ENCODE measurements at regions not wholly inside any gene's neighbourhood (a gene's known extent, or its start where the extent isn't known, plus 50 kb on each side); places are given as distances from the start of the nearest gene placed in this dataset.

DNA sequence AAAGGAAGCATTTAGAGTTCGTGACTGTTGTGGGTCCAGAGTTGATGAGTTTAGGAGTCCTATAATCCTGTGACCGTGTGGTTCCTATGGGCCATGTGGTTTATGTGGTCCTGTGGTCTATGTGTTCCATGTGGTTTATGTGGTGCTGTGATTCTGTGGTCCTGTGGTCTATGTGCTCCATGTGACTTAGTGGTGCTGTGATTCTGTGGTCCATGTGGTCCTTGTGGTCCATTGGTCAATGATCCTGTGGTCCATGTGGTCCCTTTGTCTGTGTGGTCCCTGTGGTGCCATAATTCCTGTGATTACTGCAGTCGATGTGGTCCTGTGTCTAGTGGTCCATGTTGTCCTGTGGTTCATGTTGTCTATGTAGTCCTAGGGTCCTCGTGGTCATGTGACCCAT lies 167.3 kb downstream of the TMEM18 start:
- DNase-seq (ENCODE audit: low read depth): no peak

GRCh38 chr2:508121-508520 lies 169.1 kb downstream of the TMEM18 start:
- DNase-seq (ENCODE audit: low read depth): no peak

DNA sequence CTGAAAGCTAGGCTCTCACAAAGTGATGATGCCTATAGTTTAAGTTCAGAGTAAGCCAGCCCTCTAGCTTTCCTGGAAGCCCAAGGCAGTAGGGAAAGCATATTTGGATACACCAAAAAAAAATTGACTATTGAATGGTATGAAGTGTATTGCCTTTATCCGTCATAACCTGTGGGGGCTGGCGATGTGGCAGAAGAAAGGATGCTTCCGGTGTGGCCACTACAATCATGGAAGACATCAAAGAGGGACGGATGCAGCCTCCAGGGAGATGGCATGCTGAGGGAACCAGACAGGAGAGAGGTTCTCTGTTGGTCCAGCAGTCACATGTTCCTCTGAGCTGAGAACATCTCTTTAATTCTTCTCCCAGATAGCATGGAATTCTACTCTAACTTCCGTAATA lies 170.3 kb downstream of the TMEM18 start:
- DNase-seq (ENCODE audit: low read depth): no peak

DNA sequence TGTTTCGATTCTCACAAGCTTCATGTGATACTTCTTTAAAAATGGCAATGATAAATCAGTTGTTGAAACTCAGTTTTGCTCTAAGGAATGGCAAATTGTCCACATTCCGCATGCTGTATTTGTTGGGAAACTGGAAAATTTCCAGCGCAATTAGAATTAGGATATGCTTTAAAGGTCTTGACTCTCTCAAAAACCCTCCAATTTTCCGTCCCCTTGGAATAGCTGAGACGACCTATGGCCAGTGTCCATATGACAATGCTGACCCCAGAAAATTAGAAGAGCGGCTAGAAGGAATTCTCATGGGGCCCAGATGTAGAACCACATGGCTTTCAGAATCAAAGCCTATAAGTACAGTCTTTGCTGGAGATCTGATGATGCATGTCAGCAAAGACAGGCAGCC lies 170.8 kb downstream of the TMEM18 start:
- no peak for DNase-seq (ENCODE audit: low read depth)

DNA sequence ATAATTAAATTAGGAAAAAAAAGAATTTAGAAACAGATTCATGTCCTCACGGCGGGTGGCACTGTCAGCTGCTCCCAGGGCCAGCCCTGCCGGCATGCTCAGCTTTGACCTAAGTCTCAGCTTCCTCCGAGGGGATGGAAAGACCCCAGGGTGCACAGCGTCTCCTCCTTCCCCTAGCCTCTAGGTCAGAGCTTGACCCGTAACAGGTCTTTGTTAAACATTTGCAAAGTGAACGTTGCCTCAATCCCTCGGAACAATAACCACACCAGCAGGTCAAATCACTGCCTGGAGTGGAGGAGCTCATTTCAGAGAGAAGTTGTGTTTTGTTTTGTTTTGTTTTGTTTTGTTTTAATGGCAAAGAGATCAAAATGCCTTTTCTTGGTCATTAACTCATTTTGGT lies 171.3 kb downstream of the TMEM18 start:
- DNase-seq (ENCODE audit: low read depth): no peak

DNA sequence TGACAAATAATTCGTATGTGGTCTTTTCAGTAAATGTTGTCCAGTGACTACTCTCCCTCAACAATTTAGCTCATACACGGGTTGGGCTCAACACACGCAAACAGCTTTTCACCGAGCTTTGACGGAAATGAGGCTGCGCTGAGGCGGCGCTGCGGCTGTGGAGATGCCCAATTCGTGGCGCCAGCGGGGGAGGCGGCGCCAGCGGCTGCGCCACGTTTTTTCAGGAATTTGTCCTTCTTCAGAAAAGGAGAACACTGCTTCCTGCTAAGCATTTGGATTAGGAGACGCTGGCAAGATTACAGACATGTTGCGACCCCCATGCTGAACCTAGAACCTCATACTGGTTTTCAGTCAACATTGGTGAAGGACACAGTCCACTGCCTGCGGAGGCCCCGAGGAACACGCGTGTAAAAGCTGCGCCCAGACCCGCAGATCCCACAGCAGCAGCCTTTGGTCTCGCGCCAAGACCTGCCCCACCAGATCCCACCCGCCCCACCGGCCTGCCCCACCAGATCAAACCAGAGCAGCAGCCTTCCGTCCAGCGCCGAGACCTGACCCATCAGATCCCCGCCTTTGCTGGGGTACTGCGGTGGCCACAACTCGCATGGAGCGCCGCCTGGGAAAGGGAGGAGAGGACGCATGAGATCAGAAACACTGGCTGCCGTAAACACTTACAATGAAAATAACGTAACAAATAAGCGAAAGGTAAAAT lies 173.8 kb downstream of the TMEM18 start:
- DNase-seq (ENCODE audit: low read depth): no peak

- no peak for DNase-seq (ENCODE audit: low read depth)
These were observed 174.4 kb downstream of the TMEM18 start for GRCh38 chr2:502831-503230.

GRCh38 chr2:501667-502066 lies 175.5 kb downstream of the TMEM18 start:
- no peak for DNase-seq (ENCODE audit: low read depth)

DNA sequence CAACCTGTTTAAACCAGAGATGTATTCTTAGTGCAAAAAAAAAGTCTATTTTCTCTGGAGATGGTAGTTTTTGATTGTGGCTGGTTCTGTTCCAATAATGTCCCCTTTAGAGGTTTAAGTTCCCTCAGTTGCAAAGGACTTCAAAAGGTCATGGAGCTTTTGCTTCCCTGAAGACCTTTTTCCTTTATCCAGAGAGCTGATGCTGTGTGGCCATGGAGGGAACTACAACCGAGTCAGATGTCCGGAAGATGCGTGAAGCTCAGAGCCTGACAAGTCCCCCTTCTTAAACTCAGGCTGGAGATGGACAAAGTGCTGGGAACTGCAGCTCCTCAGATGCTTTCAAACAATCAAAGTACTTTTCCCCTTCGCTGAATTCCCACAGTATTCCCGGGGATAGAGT lies 176.1 kb downstream of the TMEM18 start:
- DNase-seq (ENCODE audit: low read depth): no peak

- no peak for DNase-seq (ENCODE audit: low read depth)
These were observed 177.5 kb downstream of the TMEM18 start for GRCh38 chr2:499726-500125.

GRCh38 chr2:498493-499178 lies 178.6 kb downstream of the TMEM18 start:
- DNase-seq (ENCODE audit: low read depth): no peak

- no peak for DNase-seq (ENCODE audit: low read depth)
These were observed 179.3 kb downstream of the TMEM18 start for GRCh38 chr2:497770-498492.

DNA sequence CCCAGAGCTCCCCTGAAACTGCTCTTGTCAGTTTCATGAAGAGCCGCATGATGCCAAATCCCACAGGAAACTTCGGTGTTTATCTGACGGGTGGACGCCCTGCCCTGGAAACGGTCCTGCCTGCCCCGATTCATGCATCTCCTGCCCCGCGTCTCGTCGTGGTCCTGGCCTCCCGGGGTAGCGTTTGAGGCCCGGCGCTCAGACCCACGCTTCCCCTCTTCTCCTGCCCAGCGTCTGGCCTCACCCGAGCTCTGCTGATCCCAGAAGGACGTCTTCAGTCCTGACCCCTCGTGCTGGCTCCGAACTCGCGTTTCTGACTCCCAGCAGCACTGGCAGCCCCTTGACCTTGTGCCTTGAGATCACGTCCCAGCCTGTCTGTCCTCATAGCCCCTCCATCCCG lies 180.5 kb downstream of the TMEM18 start:
- no peak for DNase-seq (ENCODE audit: low read depth)

GRCh38 chr2:495745-496275 lies 181.4 kb downstream of the TMEM18 start:
- DNase-seq (ENCODE audit: low read depth): no peak

DNA sequence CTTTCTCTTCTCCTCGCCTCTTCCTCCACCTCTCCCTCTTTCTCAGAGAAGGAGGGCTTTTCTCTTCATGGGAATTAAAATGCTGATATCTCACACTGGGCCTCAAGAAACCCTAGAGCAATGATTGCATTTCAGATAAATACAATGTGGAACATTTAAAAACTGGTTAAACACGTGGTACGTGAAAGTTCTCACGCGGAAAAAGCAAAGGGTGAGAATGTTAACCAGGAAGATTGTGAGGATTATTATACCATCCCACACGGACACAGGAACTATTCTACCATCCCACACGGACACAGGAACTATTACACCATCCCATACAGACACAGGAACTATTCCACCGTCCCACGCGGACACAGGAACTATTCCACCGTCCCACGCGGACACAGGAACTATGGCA lies 182.4 kb downstream of the TMEM18 start:
- no peak for DNase-seq (ENCODE audit: low read depth)

DNA sequence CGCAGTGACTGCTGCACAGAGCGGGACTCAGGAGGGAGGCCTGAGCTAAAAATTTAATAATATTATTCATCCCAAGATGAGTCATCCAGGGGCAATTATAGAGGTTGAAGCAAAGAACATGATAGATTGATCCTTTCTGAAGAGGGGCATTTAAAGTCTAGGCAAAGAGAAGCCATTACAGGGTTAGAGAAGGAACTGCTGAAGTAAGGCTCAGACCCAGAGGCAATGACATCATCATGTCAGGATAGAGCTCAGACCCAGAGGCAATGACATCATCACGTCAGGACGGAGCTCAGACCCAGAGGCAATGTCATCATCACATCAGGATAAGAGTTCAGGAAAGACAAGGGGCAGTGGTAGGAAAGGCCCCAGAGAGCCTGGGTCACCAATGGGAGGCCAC lies 184.0 kb downstream of the TMEM18 start:
- no peak for DNase-seq (ENCODE audit: low read depth)

DNA sequence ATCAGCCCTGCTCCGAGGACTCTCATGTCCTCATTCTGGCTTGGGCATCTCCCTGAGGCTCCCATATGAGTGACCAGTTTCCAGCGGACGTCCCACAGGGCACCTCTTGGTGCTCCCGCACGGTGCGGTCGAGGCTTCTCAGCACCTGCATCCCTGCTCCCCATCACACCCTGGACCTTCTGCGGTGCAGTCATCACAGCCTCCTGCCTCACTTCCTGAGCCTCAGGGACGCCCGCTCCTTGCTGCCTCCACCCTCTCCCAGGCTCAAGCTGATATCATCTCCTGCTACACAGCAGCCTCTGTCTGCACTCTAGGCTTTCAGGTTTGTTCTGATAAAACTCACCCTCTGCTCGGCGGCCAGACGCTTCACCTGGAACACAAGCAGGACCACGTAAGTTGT lies 185.0 kb downstream of the TMEM18 start:
- no peak for DNase-seq (ENCODE audit: low read depth)

- DNase-seq (ENCODE audit: low read depth): no peak
These were observed 187.4 kb downstream of the TMEM18 start for GRCh38 chr2:489838-490237.

DNA sequence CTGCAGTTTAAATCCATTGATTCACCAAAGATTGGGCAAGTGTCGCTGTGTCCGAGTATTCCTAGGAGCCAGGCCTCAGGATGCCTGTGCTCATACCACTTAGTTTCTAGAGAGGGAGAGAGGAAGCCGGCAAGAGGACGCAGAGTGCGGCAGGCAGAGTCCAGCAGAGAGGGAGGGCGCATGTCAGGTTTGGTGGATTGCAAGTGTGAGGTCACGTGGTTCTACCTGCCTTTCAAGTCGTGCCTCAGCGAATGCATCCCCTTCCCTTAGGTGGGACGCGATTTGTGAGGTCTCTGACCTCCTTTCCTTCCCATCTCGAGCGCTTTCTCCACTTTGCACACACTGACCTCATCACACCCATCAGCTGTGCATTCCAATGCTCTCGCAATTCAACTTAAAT lies 188.1 kb downstream of the TMEM18 start:
- DNase-seq (ENCODE audit: low read depth): no peak

- DNase-seq (ENCODE audit: low read depth): no peak
These were observed 189.8 kb downstream of the TMEM18 start for GRCh38 chr2:487186-488079.

DNA sequence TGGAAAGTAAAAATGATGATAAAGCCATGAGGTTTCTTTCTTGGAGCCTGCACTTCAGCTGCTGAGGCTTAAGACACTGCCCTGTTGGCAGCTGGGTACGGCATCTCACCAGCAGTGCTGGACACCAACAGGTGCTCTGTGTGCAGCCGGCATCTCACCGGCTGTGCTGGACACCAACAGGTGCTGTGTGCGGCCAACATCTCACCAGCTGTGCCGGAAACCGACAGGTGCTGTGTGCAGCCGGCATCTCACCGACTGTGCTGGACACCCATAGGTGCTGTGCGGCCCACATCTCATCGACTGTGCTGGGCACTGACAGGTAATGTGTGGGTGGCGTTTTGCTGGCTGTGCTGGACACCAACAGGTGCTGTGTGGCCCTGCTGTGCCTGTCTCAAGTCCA lies 190.8 kb downstream of the TMEM18 start:
- DNase-seq (ENCODE audit: low read depth): no peak

DNA sequence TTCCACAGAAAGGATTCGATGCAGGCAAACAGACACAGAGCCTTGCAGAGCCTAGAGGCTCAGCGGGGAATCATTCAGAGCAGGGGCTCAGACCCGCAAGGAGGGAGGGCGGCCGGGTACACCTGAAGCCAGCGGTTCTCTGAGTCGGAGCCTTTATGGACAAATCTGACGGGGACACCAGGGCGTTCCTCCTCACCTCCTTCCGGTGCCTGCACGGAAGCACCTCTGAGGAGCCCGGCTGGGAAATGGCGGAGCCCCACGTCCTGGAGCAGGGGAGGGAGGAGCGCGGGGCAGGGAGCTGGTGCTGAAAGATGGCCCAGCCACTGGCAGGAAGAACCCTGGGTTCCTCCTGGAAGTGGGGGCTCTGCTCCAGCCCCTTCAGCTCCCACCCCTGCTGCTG lies 193.5 kb upstream of the ALKAL2 start:
- DNase-seq (ENCODE audit: low read depth): no peak
